HCEC 1CT (cell line): ENCODE measurements at regions not wholly inside any gene's neighbourhood (a gene's known extent, or its start where the extent isn't known, plus 50 kb on each side); places are given as distances from the start of the nearest gene placed in this dataset.
"Not testable (repeated sequence)": the region's sequence is repeated elsewhere in the genome, so short reads cannot be mapped to it uniquely, and the experiment has no call there.

ENCODE experiments used
- DNase-seq: peaks from one replicate; pipeline ENCODE4 v3.0.0-alpha.2; 2017

DNA sequence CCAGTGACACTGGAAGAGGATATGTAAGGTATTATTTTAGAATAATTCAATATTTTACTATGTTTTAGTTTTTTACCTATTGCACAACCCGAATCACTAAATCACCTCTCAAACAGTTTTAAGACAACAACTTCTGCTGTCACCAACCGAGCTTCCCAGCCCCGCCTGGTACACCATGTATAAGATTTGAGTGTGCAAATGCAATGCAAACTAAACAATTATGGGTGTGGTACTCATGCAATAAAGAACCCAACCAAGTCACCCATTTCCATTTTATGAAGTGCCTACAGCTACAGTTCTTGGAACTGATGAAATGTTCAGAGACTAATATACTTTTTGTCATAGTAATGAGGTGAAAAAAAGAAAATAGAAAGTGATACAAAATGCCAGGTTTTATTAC is 256.2 kb downstream of the TAFA4 start:
- no peak for DNase-seq

DNA sequence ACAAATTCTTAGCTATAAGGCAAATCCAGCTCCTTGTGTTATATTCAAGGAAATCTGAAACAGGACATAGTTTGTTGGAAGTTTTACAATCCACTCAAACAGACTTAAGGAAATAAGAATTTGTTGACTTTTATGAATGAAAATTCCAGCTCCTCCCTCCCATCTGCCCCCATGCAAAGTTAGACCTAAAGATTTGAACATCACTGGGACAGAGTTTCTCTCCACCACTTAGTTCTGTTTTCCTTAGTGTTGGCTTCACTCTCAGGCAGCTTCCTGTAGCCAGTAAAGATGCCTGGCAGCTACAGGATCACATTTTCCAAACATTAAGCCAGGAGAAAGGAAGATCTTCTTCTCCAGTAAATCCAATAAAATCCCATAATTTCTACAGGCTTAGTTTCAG is 265.0 kb downstream of the TAFA4 start:
- DNase-seq, result no peak

DNA sequence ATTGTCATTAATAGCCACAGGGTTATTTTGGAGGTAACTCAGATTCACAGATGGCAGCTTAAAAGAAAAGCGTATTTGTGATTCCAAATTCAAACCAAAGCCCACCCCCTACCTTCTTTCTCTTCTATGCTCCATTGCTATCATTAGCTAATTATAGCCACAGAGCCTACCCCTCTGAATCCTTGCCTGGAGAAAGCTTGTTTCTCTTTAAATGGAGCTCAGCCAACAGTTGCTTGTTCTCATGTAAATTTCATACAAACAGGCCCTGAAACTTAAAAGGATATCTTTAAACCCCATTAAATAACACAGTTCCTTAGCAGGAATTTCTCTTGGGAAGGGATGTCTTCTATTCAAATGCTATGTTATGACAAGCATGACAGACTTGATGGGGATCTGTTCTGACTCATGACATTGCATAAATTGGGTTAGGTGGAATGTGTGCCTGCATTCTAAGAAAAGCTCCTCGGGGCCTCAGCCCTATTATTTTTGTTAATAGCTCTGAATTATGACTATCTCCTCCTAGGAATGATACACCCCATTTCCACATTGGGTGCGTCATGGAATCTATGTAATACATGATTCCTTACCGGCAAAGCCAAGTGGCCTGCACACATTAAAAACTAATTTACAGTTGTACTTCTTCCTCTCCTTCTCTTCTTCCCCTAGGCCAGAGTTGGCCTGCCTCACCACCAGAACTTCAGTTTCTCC is 265.8 kb downstream of the TAFA4 start:
- peak; percentile 31 for DNase-seq

DNA sequence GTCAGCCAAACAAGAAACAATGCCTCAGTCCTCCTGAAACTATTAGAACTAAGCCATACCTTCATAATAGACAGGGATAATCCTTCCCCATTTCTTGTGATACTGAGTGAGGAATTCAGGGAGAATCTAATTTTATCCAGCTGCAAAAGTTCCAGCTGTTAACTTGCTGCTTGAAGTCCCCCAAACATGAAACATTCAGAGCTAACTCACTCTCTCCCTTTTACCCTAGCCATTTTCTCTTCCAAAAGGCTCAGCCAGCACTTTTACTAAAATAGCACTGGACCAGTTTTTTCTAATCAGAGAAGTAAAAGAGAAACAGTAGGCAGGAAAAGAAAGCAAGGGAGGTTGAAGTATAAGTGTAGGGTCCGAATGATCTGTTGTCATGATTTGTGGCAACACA is 268.1 kb downstream of the TAFA4 start:
- DNase-seq, result no peak

DNA sequence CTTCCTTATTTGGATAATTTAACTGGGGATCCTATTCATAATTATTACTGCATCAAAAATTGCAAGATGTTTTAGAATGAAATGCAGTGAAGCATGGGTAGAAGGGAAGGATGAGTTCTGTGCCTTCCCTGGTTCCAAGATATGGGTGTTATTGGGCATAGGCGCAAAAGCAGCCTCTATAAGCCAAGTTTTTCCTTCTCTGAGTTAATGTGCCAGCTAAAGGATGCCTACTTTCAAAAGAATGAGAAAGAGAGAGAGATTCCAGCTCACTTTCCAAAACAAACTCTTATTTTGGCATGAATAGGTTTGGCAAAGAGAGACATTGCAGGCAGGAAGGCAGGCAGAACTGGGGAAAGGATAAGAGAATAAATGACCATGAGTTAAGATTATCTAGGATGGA is 270.2 kb downstream of the TAFA4 start:
- no peak for DNase-seq

DNA sequence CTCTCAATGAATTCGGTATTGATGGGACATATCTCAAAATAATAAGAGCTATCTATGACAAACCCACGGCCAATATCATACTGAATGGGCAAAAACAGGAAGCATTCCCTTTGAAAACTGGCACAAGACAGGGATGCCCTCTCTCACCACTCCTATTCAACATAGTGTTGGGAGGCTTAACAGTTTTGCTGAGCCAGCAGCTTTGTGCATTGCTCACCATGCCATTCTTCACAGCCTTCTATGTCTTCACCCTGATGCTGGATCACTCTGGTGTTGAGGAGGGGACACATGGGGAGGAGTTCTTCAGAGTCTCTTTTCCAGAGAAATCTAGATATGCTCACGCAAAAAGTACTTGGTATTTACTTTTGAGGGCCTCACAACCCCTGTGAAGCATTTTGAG is 281.7 kb downstream of the TAFA4 start:
- not testable (repeated sequence) for DNase-seq

DNA sequence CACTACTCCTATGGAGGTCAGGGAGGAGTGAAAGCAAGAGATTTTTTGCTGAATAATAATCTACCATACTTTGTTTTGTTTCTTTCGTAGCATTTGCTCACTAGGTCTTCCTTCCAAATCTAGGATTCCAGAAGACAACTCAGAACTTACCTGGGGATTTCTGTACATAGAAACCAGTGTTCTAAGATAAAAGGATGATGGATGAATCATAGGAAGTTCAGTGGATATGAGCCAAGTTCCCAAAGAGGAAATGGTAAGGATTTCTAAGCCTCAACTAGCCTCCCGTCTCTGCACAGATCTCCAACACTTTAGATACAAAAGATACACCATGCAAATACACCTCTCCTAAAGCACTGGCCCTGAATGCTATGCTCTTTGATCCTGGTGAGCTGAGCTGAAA is 283.9 kb downstream of the TAFA4 start:
- DNase-seq, result no peak

DNA sequence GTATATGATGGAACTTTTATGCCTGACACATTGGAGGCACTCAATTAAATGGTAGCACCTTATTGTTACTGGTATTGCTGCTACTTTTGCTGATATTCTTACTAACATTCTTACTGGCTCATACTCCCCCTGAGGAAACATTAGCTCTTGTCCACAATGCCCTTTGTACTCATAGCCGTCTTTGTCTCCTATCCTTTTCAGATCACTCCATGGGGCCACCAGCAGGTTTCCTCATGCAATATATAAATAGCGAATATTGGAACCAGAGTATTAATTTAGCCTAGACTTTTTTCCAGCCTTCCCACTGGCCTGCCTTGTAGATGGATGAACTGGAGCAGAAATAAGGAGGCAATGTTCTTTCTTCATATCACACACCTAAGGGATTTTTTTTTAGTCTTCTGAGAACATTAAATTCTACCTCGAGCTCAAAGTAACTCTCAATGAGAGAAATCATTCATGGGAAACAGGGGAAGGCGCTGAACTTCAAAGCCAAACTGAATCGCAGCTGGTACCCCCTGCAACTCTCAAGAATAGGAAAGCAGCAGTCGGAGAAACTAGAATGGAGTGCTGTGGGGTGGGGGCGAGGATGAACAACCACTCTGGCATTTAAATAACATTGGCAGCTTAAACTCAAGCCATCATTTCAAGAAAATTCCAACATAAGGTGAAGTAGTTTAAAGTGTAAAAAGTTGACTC is 300.3 kb downstream of the TAFA4 start:
- no peak for DNase-seq

DNA sequence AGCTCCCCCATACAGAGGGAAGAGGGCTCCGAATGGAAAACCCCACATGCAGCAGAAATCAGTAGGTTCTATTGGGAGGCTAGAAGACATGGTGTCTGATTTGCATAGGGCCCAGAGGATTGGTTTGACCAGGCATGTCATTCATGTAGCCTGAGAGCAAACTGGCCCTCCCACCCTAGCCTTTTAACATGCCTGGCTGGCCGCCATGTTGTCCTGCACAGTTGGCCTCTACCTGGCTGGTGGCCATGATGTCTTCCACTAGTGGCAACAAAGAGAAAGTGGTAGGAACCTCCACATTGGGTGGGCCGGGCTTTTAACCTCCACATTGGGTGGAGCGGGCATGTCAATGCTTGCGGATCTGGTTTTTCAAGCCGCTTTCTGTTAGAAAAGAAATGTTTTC is 312.1 kb downstream of the TAFA4 start:
- DNase-seq, result no peak

DNA sequence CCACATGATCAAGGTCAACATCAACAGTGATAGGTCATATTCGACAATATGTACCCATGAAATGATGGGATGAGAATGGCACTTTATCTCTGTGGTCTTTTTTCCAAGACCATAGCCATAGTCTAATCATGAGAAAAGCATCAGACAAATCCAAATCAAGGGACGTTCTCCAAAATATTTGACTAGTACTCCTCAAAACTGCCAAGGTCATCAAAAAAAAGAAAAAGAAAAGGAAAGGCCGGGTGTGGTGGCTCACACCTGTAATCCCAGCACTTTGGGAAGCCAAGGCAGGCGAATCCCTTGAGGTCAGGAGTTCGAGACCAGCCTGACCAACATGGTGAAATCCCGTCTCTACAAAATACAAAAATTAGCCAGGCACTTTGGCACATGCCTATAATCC is 318.3 kb downstream of the TAFA4 start:
- no peak for DNase-seq

DNA sequence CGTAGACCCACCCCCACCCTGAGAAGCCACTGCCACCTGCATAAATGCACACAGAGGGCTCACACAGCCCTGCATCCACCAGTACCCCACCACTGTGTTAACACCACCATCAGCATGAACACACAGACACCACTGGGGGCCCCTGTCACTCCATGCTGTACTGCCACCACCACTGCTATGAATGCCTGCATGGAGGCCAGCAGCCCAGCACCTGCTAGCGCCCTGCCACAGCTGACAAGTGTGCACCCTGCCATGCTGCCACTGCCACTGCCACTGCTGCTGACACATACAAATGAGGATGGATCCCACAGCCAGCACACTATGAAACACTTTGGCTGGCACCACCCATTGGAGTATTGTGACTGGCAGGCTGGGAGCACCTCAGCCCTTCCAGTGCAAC is 361.0 kb downstream of the TAFA4 start:
- DNase-seq, result no peak

DNA sequence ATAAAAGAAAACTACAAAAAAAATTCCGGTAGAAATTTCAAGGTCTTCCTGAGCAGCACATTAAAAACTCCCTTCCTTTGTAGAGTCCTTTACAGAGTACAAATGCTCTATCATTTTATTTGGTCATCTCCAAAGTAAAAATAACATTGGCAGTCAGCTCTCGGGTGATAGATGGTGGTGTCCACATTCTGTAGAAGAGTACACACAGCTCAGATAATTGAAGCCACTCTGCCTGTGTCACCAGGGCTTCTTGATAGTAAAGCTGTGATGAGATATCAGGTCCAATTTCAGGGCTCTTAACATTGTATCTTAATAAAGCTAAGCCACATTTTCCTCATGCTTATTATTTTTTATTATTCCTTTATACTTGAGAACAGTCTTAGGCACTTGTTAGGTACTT is 371.6 kb downstream of the TAFA4 start:
- DNase-seq, result no peak

DNA sequence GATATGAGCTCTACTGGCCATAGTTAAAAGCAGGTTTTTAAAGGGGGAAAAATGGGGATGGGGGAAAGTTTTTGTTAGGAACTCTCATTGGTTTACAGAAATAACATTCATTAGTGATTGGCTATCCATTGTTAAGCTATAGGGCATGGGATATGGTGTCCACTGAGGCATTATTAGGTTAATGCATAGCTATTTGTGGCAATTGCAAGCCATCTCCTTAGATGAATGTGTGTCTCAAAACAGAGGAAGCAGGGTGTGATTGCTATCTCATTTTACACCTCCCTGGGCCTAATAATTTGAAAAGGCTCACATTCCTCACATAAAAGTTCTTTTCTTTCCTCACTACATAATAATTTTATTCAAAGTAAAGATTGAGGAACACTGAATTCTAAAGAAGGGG is 396.6 kb downstream of the TAFA4 start:
- DNase-seq, result no peak

DNA sequence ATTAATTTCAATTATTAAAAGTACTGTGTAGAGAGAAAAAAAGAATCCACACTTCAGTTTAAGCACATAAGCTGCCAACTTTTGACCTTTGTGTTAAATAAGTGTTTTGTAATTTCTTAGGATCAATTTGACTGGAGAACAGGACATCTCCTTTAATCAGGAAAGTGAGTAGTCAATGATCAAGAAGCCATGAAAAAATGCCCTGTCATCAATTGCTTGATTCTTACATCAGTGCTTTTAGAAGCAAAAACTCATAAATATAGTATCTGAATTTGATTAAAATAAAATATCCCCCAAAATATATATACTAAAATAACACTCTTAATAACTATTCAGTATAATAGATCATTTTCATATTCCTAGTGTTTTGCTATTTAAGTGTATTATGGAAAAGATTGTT is 409.0 kb downstream of the TAFA4 start:
- DNase-seq, result no peak

DNA sequence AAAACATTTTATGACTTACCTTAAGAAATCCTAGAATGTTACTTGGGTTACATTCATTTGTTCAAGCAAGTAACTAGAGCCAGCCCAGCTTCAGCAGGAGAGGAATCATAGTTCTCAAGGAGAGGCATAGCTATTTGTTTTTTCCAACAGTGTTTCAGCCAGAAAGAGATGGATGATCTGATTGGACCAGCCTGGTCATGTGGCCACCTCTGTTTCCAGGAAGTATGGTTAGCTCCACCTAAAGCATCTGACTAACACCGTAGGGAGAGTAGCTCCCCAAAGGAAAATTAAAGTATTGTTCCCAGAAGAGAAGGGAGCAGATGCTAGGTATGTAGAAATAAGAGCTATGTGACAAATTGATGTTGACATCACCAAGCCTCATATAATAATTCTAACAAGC is 417.1 kb downstream of the TAFA4 start:
- no peak for DNase-seq

DNA sequence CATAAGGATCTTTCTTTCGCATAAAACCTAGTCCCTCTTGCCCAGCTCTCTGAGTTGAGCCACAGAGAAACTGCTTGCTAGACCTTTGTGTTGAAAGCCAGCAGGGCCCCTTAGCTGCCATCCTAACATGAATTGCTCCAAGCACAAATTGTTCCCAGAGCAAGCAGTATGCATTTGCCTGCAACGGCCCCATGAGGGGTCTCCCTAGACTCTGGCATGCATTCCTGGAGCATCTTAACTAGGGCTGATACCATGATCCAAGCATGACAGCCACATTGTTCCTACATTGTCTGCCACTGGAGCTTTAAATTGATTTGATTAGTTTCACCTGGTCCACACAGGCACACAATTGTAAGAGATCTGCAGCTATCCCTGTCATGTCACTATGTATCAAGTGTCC is 428.1 kb downstream of the TAFA4 start:
- DNase-seq, result no peak

DNA sequence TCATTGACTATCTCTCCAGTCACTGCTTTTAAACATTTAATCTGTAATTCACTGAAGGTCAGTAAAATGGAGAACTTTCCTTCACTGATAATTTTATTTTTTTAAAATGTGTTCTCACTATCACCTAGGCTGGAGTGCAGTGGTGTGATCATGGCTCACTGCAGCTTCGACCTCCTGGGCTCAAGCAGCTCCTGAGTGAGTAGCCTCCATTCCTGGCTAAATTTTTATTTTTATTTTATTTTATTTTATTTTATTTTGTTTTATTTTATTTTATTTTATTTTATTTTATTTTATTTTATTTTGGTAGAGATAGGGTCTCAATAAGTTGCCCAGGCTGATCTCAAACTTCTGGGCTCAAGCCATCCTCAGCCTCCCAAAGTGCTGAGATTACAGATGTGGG is 446.5 kb downstream of the TAFA4 start:
- DNase-seq, result not testable (repeated sequence)

DNA sequence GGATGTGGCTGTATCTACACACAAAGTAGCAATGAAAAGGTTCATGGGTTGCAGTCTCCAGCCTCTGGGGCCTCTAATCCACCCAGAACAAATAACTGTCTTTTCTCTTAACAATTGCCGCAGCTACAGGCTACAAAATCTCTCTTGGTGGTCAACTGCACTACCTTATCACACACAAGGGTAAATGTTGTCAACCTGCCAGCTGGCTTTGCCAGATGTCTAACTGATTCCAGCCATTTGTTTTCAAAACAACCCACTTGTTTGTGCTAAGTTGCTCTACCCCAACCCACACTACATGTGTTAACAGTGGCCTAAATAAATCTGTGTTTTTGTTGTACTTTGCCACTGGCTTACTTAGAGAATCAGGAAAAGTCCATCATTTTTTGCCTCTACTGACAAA is 447.3 kb downstream of the TAFA4 start:
- no peak for DNase-seq

DNA sequence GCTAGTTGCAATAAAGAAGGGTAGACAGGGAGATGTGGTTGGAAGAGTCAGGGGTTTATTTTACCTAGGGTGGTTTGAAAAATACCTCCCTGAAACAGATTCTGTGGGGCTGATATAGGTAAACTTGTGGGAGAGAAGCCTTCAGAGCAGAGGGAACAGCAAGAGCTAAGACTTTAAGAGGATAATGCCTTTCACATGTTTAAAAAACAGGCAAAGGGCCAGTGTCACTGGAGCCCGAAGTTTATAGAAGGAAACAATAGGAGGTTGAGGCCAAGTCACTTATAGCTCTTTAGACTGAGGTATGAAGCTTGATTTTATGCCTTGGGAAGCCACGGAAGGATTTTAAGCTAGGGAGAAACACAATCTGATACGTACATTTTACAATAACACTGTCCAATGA is 448.7 kb downstream of the TAFA4 start:
- no peak for DNase-seq

DNA sequence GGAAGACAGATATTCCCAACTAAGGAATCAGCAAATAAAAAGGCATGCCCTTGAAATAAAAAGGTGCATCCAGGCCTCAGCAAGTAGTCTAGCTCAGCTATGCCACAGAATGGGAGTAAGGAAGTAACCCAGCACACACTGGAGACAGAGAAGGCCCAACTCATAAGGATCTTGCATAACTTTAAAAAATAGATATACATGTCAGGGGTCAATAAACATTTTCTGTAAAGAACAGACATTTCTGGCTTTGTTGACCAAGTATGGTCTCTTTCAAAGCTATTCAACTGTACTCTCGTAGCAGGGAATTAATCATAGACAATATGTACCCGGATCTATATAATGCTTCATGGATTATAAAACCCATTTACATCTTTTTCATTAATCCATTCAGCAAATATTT is 449.3 kb downstream of the TAFA4 start:
- no peak for DNase-seq

DNA sequence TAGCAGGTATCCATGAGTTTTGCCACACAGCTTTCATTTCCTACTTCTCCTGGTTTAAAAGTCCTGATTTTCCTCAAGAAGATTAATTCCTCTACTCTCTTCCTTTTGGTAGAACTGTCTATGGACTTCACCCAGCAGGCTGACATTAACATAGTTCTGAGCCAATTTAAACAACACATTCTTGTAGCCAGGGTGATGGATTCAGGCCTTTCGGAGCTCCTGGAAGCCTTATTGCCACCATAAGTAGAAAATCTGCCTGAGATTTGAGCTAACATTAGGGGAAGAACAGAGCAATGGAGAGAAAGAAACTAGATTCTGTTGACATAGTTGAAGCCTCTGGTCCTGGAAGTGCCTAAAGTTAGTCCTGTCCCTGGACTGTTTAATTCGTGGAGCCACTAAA is 449.8 kb downstream of the TAFA4 start:
- DNase-seq, result no peak

DNA sequence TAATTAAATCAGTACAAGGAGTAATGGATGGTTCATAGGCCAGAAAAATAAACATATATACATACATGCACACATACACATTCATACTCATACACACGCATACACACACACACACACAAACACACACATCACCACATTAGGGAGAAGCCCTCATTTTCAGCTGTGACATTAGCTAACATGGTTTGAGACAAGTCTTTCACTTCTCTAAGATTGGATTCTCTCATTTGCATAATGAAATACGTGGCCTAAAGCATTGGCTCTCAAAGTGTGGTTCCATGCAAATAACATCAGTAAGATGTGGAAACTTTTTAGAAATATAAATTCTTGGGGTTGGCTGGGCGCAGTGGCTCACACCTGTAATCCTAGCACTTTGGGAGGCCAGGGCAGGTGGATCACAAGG is 452.6 kb downstream of the TAFA4 start:
- no peak for DNase-seq

DNA sequence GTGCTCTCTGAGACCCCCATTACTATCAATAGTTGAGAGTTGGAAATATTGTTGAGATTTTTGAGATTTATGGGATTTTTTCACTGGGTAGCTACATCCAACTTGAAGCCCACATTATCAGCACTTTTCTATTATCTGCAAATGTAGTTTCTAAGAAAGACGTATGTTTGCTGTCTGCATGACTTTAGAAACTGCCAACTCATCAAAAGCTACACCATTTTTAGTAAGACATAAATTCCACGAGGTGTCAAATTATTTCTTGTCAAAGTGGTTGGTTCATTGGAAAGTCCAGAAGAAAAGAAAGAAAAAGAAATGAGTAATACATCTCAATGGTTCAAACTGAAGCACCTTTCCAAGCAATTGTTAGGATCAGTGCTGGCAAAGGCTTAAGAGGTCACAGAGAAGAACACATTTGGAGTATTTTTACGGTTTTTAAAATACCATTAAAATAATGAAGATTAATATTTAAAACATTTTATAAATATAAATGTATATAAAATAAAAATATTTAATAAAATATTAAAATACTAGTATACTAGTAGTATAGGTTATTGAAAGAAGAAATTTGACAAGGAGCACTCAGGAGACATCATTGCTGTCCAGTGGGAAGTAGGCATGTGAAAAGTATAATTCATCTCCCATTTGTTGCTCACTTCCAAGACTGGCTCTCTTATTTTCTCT is 463.5 kb downstream of the TAFA4 start:
- no peak for DNase-seq

DNA sequence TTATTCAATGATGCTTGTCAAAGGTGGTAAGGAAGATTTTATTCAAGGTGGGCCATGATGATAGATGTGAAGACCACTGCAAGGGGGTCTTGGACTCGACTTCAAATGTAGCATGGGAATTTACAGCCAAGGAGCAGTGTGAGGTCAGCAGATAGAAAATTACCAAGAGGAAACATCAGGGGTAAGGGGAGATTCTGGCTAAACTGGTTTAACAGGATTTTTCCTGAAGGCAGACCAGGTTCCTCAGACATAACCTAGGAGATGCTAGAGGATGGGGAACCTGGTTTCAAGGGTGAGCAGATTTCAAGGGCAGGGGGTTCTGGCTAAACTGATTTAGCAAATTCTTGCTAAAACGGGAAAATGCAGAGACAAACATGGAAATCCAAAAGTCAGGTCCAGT is 464.9 kb downstream of the TAFA4 start:
- no peak for DNase-seq

DNA sequence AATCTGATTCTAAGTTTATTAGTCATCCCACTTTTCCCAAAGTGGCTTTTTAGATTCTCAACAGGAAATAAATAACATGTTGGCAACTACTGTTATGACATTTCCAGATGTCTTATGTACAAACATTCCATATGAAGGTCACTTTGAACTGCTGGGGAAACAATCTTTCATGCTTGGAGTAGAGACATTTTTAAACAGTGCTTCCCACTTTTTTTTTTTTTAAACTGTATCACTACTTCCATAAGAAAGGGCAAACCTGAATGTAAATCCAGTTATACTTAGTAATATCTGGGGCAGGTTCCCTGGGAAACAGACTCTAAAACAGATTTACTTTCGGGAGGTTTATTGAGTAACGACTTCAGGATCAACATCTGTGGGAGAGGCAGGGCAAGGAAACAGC is 473.8 kb downstream of the TAFA4 start:
- no peak for DNase-seq
